ENCODE measurements at regions not wholly inside any gene's neighbourhood (a gene's known extent, or its start where the extent isn't known, plus 50 kb on each side); places are given as distances from the start of the nearest gene placed in this dataset.

- H3K27me3 ChIP-seq = no peaks in the 10 kb centered on the region
- intact Hi-C loops (cut with DNase I; ENCODE audit: low total_unique reads) = no loop called here
Measured at GRCh38 chr10:131456411-131456810, 144.9 kb upstream of the TCERG1L start.

GRCh38 chr10:131461093-131461492 lies 149.6 kb upstream of the TCERG1L start:
- no peaks in the 10 kb centered on the region for H3K36me3 ChIP-seq
- H3K27me3 ChIP-seq = no peaks in the 10 kb centered on the region

More at GRCh38 chr10:131456411-131456810, 144.9 kb upstream of the TCERG1L start:
- no peak for DNase-seq
- H3K36me3 ChIP-seq = no peaks in the 10 kb centered on the region
- H3K4me1 ChIP-seq = no peaks in the 10 kb centered on the region
- no peak overlapping the region for H3K27ac ChIP-seq
- no peaks in the 10 kb centered on the region for H3K9me3 ChIP-seq
- H3K4me3 ChIP-seq = no peak overlapping the region
- TF ChIP-seq POLR2A (IDR thresholded peaks at IDR 0.05) (no peak), CTCF (IDR thresholded peaks at IDR 0.05) (no peak)

GRCh38 chr10:131464789-131465188 lies 153.3 kb upstream of the TCERG1L start:
- Histone ChIP-seq H3K4me3 (no peak overlapping the region), H3K27me3 (no peaks in the 10 kb centered on the region), H3K36me3 (no peaks in the 10 kb centered on the region), H3K4me1 (no peaks in the 10 kb centered on the region), H3K27ac (no peak overlapping the region), H3K9me3 (no peaks in the 10 kb centered on the region)
- no peak for DNase-seq
- TF ChIP-seq CTCF (IDR thresholded peaks at IDR 0.05) (no peak), POLR2A (IDR thresholded peaks at IDR 0.05) (no peak)
- intact Hi-C loops (cut with DNase I; ENCODE audit: low total_unique reads) = no loop called here

More at GRCh38 chr10:131461093-131461492, 149.6 kb upstream of the TCERG1L start:
- intact Hi-C loops (cut with DNase I; ENCODE audit: low total_unique reads) = no loop called here
- DNase-seq = no peak
- Histone ChIP-seq H3K4me3 (no peak overlapping the region), H3K4me1 (no peaks in the 10 kb centered on the region), H3K27ac (no peak overlapping the region), H3K9me3 (no peaks in the 10 kb centered on the region)
- no peak for TF ChIP-seq POLR2A (IDR thresholded peaks at IDR 0.05)
- no peak for TF ChIP-seq CTCF (IDR thresholded peaks at IDR 0.05)

GRCh38 chr10:131469551-131469950 lies 158.0 kb upstream of the TCERG1L start:
- no peak for DNase-seq
- no peak overlapping the region for H3K4me3 ChIP-seq
- no peaks in the 10 kb centered on the region for H3K4me1 ChIP-seq
- TF ChIP-seq POLR2A (IDR thresholded peaks at IDR 0.05) (no peak), CTCF (IDR thresholded peaks at IDR 0.05) (no peak)
- H3K27me3 ChIP-seq = no peaks in the 10 kb centered on the region
- intact Hi-C loops (cut with DNase I; ENCODE audit: low total_unique reads) = no loop called here
- no peaks in the 10 kb centered on the region for H3K9me3 ChIP-seq
- no peaks in the 10 kb centered on the region for H3K36me3 ChIP-seq
- no peak overlapping the region for H3K27ac ChIP-seq

GRCh38 chr10:131473645-131474044 lies 162.1 kb upstream of the TCERG1L start:
- Histone ChIP-seq H3K4me1 (no peaks in the 10 kb centered on the region), H3K27me3 (no peaks in the 10 kb centered on the region), H3K36me3 (no peaks in the 10 kb centered on the region), H3K4me3 (no peak overlapping the region), H3K27ac (no peak overlapping the region), H3K9me3 (no peaks in the 10 kb centered on the region)
- TF ChIP-seq POLR2A (IDR thresholded peaks at IDR 0.05) = no peak
- TF ChIP-seq CTCF (IDR thresholded peaks at IDR 0.05) = no peak
- intact Hi-C loops (cut with DNase I; ENCODE audit: low total_unique reads) = no loop called here
- no peak for DNase-seq

Measured in uterus (tissue), 3 donors.